ACHN (cell line): ENCODE measurements at regions not wholly inside any gene's neighbourhood (a gene's known extent, or its start where the extent isn't known, plus 50 kb on each side); places are given as distances from the start of the nearest gene placed in this dataset.

Experiments
- DNase-seq: peaks from one replicate; pipeline ENCODE4 v3.0.0-alpha.2; 2015
- in situ Hi-C: cut with HindIII; loops from 2 replicates; pipeline ENCODE4 v1.10.0; 2017; ENCODE audit warnings: low sequenced_read_pairs, low pct_ligation_motif_present, low pct_unique_long_range_greater_than_20kb

- no peak for DNase-seq
- in situ Hi-C loops: no loop called here
These were observed 326.1 kb downstream of the HNRNPD start for GRCh38 chr4:82047731-82048130.

- in situ Hi-C loops: no loop called here
- DNase-seq: no peak
These were observed 327.0 kb downstream of the HNRNPD start for GRCh38 chr4:82046796-82047195.

- DNase-seq: no peak
- in situ Hi-C loops: no loop called here
These were observed 328.5 kb downstream of the HNRNPD start for GRCh38 chr4:82045267-82045666.

- peak; percentile 45 for DNase-seq
- in situ Hi-C loops: no loop called here
These were observed 329.4 kb downstream of the HNRNPD start for GRCh38 chr4:82044141-82044993.

GRCh38 chr4:82043809-82044137 lies 330.0 kb downstream of the HNRNPD start:
- in situ Hi-C loops: no loop called here

GRCh38 chr4:82043081-82043808 lies 330.5 kb downstream of the HNRNPD start:
- DNase-seq: no peak
- in situ Hi-C loops: no loop called here

More at GRCh38 chr4:82043809-82044137, 330.0 kb downstream of the HNRNPD start:
- no peak for DNase-seq

GRCh38 chr4:82042042-82042441 lies 331.7 kb downstream of the HNRNPD start:
- no peak for DNase-seq
- in situ Hi-C loops: no loop called here

GRCh38 chr4:82038936-82039335 lies 334.9 kb downstream of the HNRNPD start:
- DNase-seq: no peak
- in situ Hi-C loops: no loop called here

- no peak for DNase-seq
- in situ Hi-C loops: no loop called here
These were observed 337.6 kb downstream of the HNRNPD start for GRCh38 chr4:82036181-82036580.

GRCh38 chr4:82034878-82035277 lies 338.9 kb downstream of the HNRNPD start:
- in situ Hi-C loops: no loop called here
- no peak for DNase-seq

- in situ Hi-C loops: no loop called here
- no peak for DNase-seq
These were observed 339.9 kb downstream of the HNRNPD start for GRCh38 chr4:82033862-82034261.

- in situ Hi-C loops: no loop called here
- no peak for DNase-seq
These were observed 342.3 kb downstream of the HNRNPD start for GRCh38 chr4:82031376-82031927.

- in situ Hi-C loops: no loop called here
- DNase-seq: peak; percentile 42
These were observed 356.1 kb downstream of the HNRNPD start for GRCh38 chr4:82017680-82018079.

- in situ Hi-C loops: no loop called here
- no peak for DNase-seq
These were observed 368.6 kb downstream of the HNRNPD start for GRCh38 chr4:82005158-82005557.

GRCh38 chr4:81997313-81997712 lies 376.5 kb downstream of the HNRNPD start:
- in situ Hi-C loops: no loop called here
- DNase-seq: no peak

GRCh38 chr4:81990898-81991297 lies 382.9 kb downstream of the HNRNPD start:
- in situ Hi-C loops: no loop called here
- DNase-seq: no peak

GRCh38 chr4:81990211-81990610 lies 383.6 kb downstream of the HNRNPD start:
- no peak for DNase-seq
- in situ Hi-C loops: no loop called here

- in situ Hi-C loops: no loop called here
- DNase-seq: no peak
These were observed 384.6 kb downstream of the HNRNPD start for GRCh38 chr4:81989202-81989601.

- in situ Hi-C loops: no loop called here
- no peak for DNase-seq
These were observed 385.6 kb downstream of the HNRNPD start for GRCh38 chr4:81988178-81988577.

- in situ Hi-C loops: no loop called here
- DNase-seq: no peak
These were observed 389.0 kb downstream of the HNRNPD start for GRCh38 chr4:81984746-81985145.
